ENCODE measurements at regions not wholly inside any gene's neighbourhood (a gene's known extent, or its start where the extent isn't known, plus 50 kb on each side); places are given as distances from the start of the nearest gene placed in this dataset.
"Not testable (repeated sequence)": the region's sequence is repeated elsewhere in the genome, so short reads cannot be mapped to it uniquely, and the experiment has no call there.

GRCh38 chr6:18640754-18641153 lies 253.6 kb downstream of the RNF144B start:
- TF ChIP-seq EZH2phosphoT487 (conservative IDR thresholded peaks at IDR 0.05; ENCODE audit: low read length) = no peak
- no peak for TF ChIP-seq CTCF (IDR thresholded peaks at IDR 0.05; ENCODE audit: insufficient read depth, low read length, poor library complexity, severe bottlenecking)
- no peak overlapping the region for H3K4me3 ChIP-seq (ENCODE audit: insufficient read depth, low read length, poor library complexity, severe bottlenecking)

GRCh38 chr6:18654821-18655220 lies 267.7 kb downstream of the RNF144B start:
- H3K27me3 ChIP-seq (ENCODE audit: low read length) = no peaks in the 10 kb centered on the region; the same call in 1 of the 2 replicates
- no peaks in the 10 kb centered on the region for H4K20me1 ChIP-seq (ENCODE audit: low read depth, low read length)
- no peaks in the 10 kb centered on the region for H3K9me3 ChIP-seq (ENCODE audit: insufficient read depth, low read length)
- H3K4me2 ChIP-seq (ENCODE audit: low read depth, low read length, poor library complexity, severe bottlenecking) = no peak overlapping the region
- TF ChIP-seq CTCF (IDR thresholded peaks at IDR 0.05; ENCODE audit: insufficient read depth, low read length, poor library complexity, severe bottlenecking) (no peak), EZH2phosphoT487 (conservative IDR thresholded peaks at IDR 0.05; ENCODE audit: low read length) (no peak)
- no peak overlapping the region for H3K4me3 ChIP-seq (ENCODE audit: insufficient read depth, low read length, poor library complexity, severe bottlenecking)
- H3K9ac ChIP-seq (ENCODE audit: low read length) = no peak overlapping the region
- no peak overlapping the region for H2AFZ ChIP-seq (ENCODE audit: low read depth, low read length, severe bottlenecking)
- no peaks in the 10 kb centered on the region for H3K9me2 ChIP-seq (replicated peaks; ENCODE audit: insufficient read depth, low read length)
- no peaks in the 10 kb centered on the region for H3F3A ChIP-seq (ENCODE audit: insufficient read depth)
- H3K79me2 ChIP-seq (ENCODE audit: insufficient read depth, low read length) = no peaks in the 10 kb centered on the region
- no peaks in the 10 kb centered on the region for H3K36me3 ChIP-seq (ENCODE audit: low read length)
- H3K27ac ChIP-seq (ENCODE audit: low read depth, low read length) = no peak overlapping the region

More at GRCh38 chr6:18640754-18641153, 253.6 kb downstream of the RNF144B start:
- H3K9ac ChIP-seq (ENCODE audit: low read length) = no peak overlapping the region
- no peak overlapping the region for H3K4me2 ChIP-seq (ENCODE audit: low read depth, low read length, poor library complexity, severe bottlenecking)
- no peaks in the 10 kb centered on the region for H3K9me2 ChIP-seq (replicated peaks; ENCODE audit: insufficient read depth, low read length)
- no peaks in the 10 kb centered on the region for H3K79me2 ChIP-seq (ENCODE audit: insufficient read depth, low read length)
- no peaks in the 10 kb centered on the region for H3F3A ChIP-seq (ENCODE audit: insufficient read depth)
- no peaks in the 10 kb centered on the region for H3K9me3 ChIP-seq (ENCODE audit: insufficient read depth, low read length)
- H3K27me3 ChIP-seq (ENCODE audit: low read length) = 0 out of 2 replicates have a peak, but pooled peaks cover 3% of the 10 kb centered on the region
- H3K27ac ChIP-seq (ENCODE audit: low read depth, low read length) = no peak overlapping the region
- no peaks in the 10 kb centered on the region for H4K20me1 ChIP-seq (ENCODE audit: low read depth, low read length)
- H2AFZ ChIP-seq (ENCODE audit: low read depth, low read length, severe bottlenecking) = no peak overlapping the region
- H3K36me3 ChIP-seq (ENCODE audit: low read length) = no peaks in the 10 kb centered on the region

- Histone ChIP-seq H3K27ac (ENCODE audit: low read depth, low read length) (no peak overlapping the region), H4K20me1 (ENCODE audit: low read depth, low read length) (no peaks in the 10 kb centered on the region), H3F3A (ENCODE audit: insufficient read depth) (no peaks in the 10 kb centered on the region), H2AFZ (ENCODE audit: low read depth, low read length, severe bottlenecking) (no peak overlapping the region), H3K36me3 (ENCODE audit: low read length) (no peaks in the 10 kb centered on the region), H3K27me3 (ENCODE audit: low read length) (no peaks in the 10 kb centered on the region), H3K4me3 (ENCODE audit: insufficient read depth, low read length, poor library complexity, severe bottlenecking) (no peak overlapping the region), H3K4me2 (ENCODE audit: low read depth, low read length, poor library complexity, severe bottlenecking) (no peak overlapping the region), H3K9me3 (ENCODE audit: insufficient read depth, low read length) (no peaks in the 10 kb centered on the region), H3K79me2 (ENCODE audit: insufficient read depth, low read length) (no peaks in the 10 kb centered on the region), H3K9me2 (replicated peaks; ENCODE audit: insufficient read depth, low read length) (no peaks in the 10 kb centered on the region), H3K9ac (ENCODE audit: low read length) (no peak overlapping the region)
- TF ChIP-seq CTCF (IDR thresholded peaks at IDR 0.05; ENCODE audit: insufficient read depth, low read length, poor library complexity, severe bottlenecking) = no peak
- no peak for TF ChIP-seq EZH2phosphoT487 (conservative IDR thresholded peaks at IDR 0.05; ENCODE audit: low read length)
Measured at GRCh38 chr6:18656506-18656905, 269.4 kb downstream of the RNF144B start.

GRCh38 chr6:18659994-18660393 lies 272.8 kb downstream of the RNF144B start:
- not testable (repeated sequence) for H3F3A ChIP-seq (ENCODE audit: insufficient read depth); H2AFZ ChIP-seq (ENCODE audit: low read depth, low read length, severe bottlenecking); H3K79me2 ChIP-seq (ENCODE audit: insufficient read depth, low read length); H3K27me3 ChIP-seq (ENCODE audit: low read length); H3K9ac ChIP-seq (ENCODE audit: low read length); H3K27ac ChIP-seq (ENCODE audit: low read depth, low read length); H3K9me3 ChIP-seq (ENCODE audit: insufficient read depth, low read length); H3K36me3 ChIP-seq (ENCODE audit: low read length); H3K4me3 ChIP-seq (ENCODE audit: insufficient read depth, low read length, poor library complexity, severe bottlenecking); H3K4me2 ChIP-seq (ENCODE audit: low read depth, low read length, poor library complexity, severe bottlenecking); H4K20me1 ChIP-seq (ENCODE audit: low read depth, low read length); H3K9me2 ChIP-seq (replicated peaks; ENCODE audit: insufficient read depth, low read length)
